ENCODE measurements at regions not wholly inside any gene's neighbourhood (a gene's known extent, or its start where the extent isn't known, plus 50 kb on each side); places are given as distances from the start of the nearest gene placed in this dataset.
"Not testable (repeated sequence)": the region's sequence is repeated elsewhere in the genome, so short reads cannot be mapped to it uniquely, and the experiment has no call there.

GRCh38 chr12:56872366-56872765 lies 61.8 kb downstream of the SDR9C7 start:
- DNase-seq: no peak

GRCh38 chr12:56867216-56867615 lies 67.0 kb downstream of the SDR9C7 start:
- DNase-seq: no peak

GRCh38 chr12:56866493-56866892 lies 67.7 kb downstream of the SDR9C7 start:
- DNase-seq: no peak

GRCh38 chr12:56864318-56864717 lies 69.9 kb downstream of the SDR9C7 start:
- DNase-seq: no peak

- DNase-seq: no peak
These were observed 70.4 kb downstream of the SDR9C7 start for GRCh38 chr12:56863789-56864188.

- no peak for DNase-seq
These were observed 71.9 kb downstream of the SDR9C7 start for GRCh38 chr12:56862264-56862663.

- DNase-seq: not testable (repeated sequence)
These were observed 80.7 kb downstream of the SDR9C7 start for GRCh38 chr12:56853392-56853978.

- no peak for DNase-seq
These were observed 82.7 kb downstream of the SDR9C7 start for GRCh38 chr12:56851462-56851861.

GRCh38 chr12:56840922-56841321 lies 77.8 kb downstream of the HSD17B6 start:
- no peak for DNase-seq

GRCh38 chr12:56839915-56840325 lies 76.8 kb downstream of the HSD17B6 start:
- peak; percentile 52 for DNase-seq

GRCh38 chr12:56839489-56839848 lies 76.3 kb downstream of the HSD17B6 start:
- DNase-seq: no peak

GRCh38 chr12:56838621-56839488 lies 75.7 kb downstream of the HSD17B6 start:
- DNase-seq: no peak
